Hepatocyte (in vitro differentiated cells): ENCODE measurements at regions not wholly inside any gene's neighbourhood (a gene's known extent, or its start where the extent isn't known, plus 50 kb on each side); places are given as distances from the start of the nearest gene placed in this dataset.

ENCODE experiments used
- EZH2 ChIP-seq: fragments of 200-600 bp; sonication (generic); IDR thresholded peaks from 2 replicates; pipeline ENCODE4 v1.6.1; 2016; ENCODE audit warnings: antibody characterized with exemption, mild to moderate bottlenecking, borderline replicate concordance
- EZH2phosphoT487 ChIP-seq: fragments of 200-600 bp; sonication (generic); IDR thresholded peaks from one replicate; pipeline ENCODE4 v1.6.1; 2018; ENCODE audit warnings: antibody characterized with exemption, mild to moderate bottlenecking, low read depth, moderate library complexity; ENCODE audit not compliant: unreplicated experiment, severe bottlenecking
- TF ChIP-seq, protein P1 (sequence below): fragments of 200-600 bp; sonication (generic); IDR thresholded peaks from 2 replicates; pipeline ENCODE4 v1.5.1; 2016; ENCODE audit warnings: antibody characterized with exemption, mild to moderate bottlenecking; ENCODE audit not compliant: poor library complexity

DNA sequence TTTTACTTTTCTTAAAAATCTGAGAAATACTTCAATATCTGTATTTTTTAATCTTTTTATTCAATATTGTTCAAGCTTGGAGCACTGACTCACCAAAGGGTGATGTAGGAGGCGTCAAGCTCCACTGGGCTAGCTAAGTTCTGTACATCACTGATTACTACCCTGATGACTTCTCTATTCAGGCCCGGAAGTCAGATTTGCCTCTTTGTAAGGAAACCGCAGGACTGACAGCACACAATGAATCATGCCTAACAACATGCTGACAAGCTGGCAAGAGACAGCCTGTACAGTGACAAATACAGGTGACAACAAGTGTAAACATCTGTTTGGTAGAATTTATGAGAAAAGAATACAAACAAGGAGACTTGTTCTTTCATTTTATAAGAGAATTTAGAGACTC is 627.9 kb upstream of the RORB start:
- TF ChIP-seq, protein P1, sequence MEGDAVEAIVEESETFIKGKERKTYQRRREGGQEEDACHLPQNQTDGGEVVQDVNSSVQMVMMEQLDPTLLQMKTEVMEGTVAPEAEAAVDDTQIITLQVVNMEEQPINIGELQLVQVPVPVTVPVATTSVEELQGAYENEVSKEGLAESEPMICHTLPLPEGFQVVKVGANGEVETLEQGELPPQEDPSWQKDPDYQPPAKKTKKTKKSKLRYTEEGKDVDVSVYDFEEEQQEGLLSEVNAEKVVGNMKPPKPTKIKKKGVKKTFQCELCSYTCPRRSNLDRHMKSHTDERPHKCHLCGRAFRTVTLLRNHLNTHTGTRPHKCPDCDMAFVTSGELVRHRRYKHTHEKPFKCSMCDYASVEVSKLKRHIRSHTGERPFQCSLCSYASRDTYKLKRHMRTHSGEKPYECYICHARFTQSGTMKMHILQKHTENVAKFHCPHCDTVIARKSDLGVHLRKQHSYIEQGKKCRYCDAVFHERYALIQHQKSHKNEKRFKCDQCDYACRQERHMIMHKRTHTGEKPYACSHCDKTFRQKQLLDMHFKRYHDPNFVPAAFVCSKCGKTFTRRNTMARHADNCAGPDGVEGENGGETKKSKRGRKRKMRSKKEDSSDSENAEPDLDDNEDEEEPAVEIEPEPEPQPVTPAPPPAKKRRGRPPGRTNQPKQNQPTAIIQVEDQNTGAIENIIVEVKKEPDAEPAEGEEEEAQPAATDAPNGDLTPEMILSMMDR, result no peak
- TF ChIP-seq EZH2phosphoT487 (no peak), EZH2 (no peak)
